ENCODE measurements at regions not wholly inside any gene's neighbourhood (a gene's known extent, or its start where the extent isn't known, plus 50 kb on each side); places are given as distances from the start of the nearest gene placed in this dataset.

DNA sequence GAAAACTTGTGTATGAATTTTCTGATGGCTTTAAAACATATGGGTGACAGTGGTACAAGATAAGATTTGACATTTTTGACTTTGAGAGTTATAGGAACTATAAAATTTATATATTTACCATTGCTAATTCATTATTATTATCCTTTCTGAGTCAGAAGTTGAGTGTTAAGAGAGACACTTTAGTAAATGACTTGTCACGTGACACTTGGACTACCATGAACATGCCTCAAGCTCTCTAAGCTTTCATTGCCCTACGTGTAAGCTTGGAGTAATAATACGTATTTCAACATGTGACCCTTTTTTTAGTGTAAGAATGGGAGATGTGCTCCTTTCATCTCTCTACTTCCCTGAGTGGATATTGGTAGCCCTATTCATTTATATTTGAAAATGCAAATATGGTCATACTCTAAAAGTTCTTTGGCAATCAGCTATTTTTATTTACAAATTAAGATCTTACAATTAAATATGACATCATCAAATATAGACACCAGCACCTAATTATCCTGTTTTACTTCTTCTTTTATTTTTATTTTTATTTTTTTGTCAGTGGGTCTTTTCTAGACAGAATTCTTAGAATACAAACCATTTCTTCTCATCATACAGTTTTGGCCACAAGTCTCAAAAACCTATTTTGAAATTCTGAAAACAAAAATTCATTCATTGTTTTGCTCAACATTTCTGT, 837.0 kb downstream of the PDHA2 start:
- Histone ChIP-seq H2BK15ac (ENCODE audit: low read depth, low read length) (no peak overlapping the region), H2BK5ac (ENCODE audit: low read depth, low read length, poor library complexity, severe bottlenecking) (no peak overlapping the region), H3K4me2 (ENCODE audit: low read depth, low read length) (no peak overlapping the region), H4K8ac (ENCODE audit: low read depth in 2 of 2, low read length in 2 of 2) (no peak overlapping the region), H3K4ac (ENCODE audit: low read depth, low read length) (no peak overlapping the region), H3K23ac (ENCODE audit: low read depth, low read length) (no peak overlapping the region), H4K5ac (ENCODE audit: low read depth, low read length) (no peak overlapping the region), H2AK9ac (replicated peaks; ENCODE audit: low read depth, low read length, poor library complexity) (no peak overlapping the region), H4K20me1 (ENCODE audit: insufficient read depth, low read length) (no peaks in the 10 kb centered on the region), H3K14ac (replicated peaks; ENCODE audit: low read depth, low read length) (no peak overlapping the region), H4K91ac (ENCODE audit: insufficient read depth, low read depth, low read length) (no peak overlapping the region), H3K56ac (ENCODE audit: extremely low read depth, insufficient read depth, low read length) (no peak overlapping the region), H3K36me3 (ENCODE audit: control insufficient read depth, insufficient read depth, low read length) (no peaks in the 10 kb centered on the region), H3K4me1 (ENCODE audit: control insufficient read depth, insufficient read depth, low read length) (no peaks in the 10 kb centered on the region), H2AFZ (replicated peaks; ENCODE audit: low read length, poor library complexity) (no peak overlapping the region), H3K27ac (ENCODE audit: insufficient read depth, low read length) (no peak overlapping the region), H2BK120ac (ENCODE audit: low read depth, low read length) (no peak overlapping the region), H3K9ac (ENCODE audit: low read depth, low read length) (no peak overlapping the region), H3K79me1 (ENCODE audit: low read depth in 1 of 2, low read length in 2 of 2) (no peaks in the 10 kb centered on the region), H3K18ac (ENCODE audit: low read depth, low read length) (no peak overlapping the region), H2BK20ac (ENCODE audit: low read depth, low read length) (no peak overlapping the region), H3K9me1 (ENCODE audit: insufficient read depth, low read length) (no peaks in the 10 kb centered on the region), H3K9me3 (ENCODE audit: control insufficient read depth, insufficient read depth, low read length) (peaks cover 2% of the 10 kb centered on the region; the same call in 1 of the 2 replicates), H3K4me3 (ENCODE audit: insufficient read depth, low read depth, low read length) (no peak overlapping the region), H3K27me3 (ENCODE audit: control insufficient read depth, insufficient read depth, low read length) (no peaks in the 10 kb centered on the region), H2AK5ac (ENCODE audit: low read depth, low read length) (no peak overlapping the region)
- DNase-seq (no peak), ATAC-seq (ENCODE audit: low read depth) (no peak)
- WGBS, 2 experiments (ENCODE audit: extremely low coverage in 2 of 2, insufficient read length in 1 of 2), result no CpG with 5 or more reads among the region's 3 CpGs
- POLR2A ChIA-PET (ENCODE audit: unreplicated experiment), result no interaction called here
- dilution Hi-C loops (cut with HindIII; ENCODE audit: low sequenced_read_pairs, unreplicated experiment) (no loop called here), intact Hi-C loops (cut with micrococcal nuclease) (no loop called here), in situ Hi-C loops (cut with MboI; ENCODE audit: low sequenced_read_pairs) (no loop called here)
- CTCF ChIA-PET, result no interaction called here
- no peak for TF ChIP-seq RFX5 (IDR thresholded peaks at IDR 0.05; ENCODE audit: low read depth, low read length)
- no TSS peak for BruUV-seq (replicated peaks)
